ENCODE measurements at regions not wholly inside any gene's neighbourhood (a gene's known extent, or its start where the extent isn't known, plus 50 kb on each side); places are given as distances from the start of the nearest gene placed in this dataset.

- DNase-seq (ENCODE audit: low read depth): no peak
Measured at GRCh38 chr10:43818687-43819086, 170.0 kb upstream of the ZNF32 start.

DNA sequence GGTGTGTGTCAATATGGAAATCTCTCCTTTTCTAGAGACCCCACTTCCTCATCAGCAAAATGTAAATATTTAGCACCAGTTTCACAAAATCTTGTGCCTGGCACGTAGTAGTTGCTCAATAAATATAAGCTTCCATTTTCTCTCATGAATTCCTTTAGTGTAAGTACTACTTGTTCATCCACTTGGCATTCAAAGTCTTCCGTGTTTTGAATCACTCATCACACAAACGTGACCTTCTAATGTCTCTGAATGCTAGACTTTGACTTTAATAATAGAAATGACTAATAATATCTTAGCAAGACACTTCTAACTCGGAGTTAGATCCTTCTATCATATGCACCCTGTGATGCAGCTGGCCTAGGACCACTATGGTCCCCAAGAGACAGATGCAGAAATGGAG is 168.7 kb upstream of the ZNF32 start:
- no peak for DNase-seq (ENCODE audit: low read depth)

GRCh38 chr10:43816351-43817321 is 168.0 kb upstream of the ZNF32 start:
- DNase-seq (ENCODE audit: low read depth): peak; percentile 51

- no peak for DNase-seq (ENCODE audit: low read depth)
Measured at GRCh38 chr10:43815181-43815885, 166.7 kb upstream of the ZNF32 start.

DNA sequence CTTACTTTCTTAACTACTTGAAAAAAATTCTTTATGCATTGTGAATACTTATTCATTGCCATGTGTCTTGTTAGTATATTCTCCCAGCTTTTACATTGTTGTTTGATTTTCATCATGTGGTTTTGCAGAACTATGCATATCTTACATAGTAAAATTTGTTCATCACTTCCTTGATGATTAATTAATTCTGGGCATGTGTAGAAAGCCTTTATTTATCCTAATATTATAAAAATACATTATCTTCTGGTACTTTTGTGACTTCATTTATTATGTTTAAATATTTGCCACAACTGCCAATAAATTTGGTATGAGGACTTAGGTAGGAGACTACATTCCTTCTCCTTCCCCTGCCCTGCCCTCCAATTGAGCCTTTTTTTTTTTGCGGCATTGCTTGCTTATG is 166.0 kb upstream of the ZNF32 start:
- DNase-seq (ENCODE audit: low read depth): no peak

DNA sequence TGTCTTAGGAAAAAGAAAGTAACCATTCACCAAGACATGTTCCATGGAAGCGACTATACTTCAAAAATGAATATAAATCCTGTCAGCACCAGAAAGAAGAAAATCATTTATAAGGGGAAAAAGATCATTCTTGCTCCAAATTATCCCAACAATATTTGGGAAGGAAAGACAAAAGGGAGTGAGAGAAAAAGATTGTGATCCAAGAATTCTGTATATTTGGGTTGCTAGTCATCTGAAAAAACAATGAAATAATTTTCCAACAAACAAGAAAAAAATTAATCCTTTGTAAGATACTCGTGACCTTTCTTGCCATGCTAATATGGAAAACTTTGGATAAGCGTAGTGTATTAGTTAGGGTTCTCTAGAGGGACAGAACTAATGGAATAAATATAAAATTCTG is 163.2 kb upstream of the ZNF32 start:
- DNase-seq (ENCODE audit: low read depth): no peak

DNA sequence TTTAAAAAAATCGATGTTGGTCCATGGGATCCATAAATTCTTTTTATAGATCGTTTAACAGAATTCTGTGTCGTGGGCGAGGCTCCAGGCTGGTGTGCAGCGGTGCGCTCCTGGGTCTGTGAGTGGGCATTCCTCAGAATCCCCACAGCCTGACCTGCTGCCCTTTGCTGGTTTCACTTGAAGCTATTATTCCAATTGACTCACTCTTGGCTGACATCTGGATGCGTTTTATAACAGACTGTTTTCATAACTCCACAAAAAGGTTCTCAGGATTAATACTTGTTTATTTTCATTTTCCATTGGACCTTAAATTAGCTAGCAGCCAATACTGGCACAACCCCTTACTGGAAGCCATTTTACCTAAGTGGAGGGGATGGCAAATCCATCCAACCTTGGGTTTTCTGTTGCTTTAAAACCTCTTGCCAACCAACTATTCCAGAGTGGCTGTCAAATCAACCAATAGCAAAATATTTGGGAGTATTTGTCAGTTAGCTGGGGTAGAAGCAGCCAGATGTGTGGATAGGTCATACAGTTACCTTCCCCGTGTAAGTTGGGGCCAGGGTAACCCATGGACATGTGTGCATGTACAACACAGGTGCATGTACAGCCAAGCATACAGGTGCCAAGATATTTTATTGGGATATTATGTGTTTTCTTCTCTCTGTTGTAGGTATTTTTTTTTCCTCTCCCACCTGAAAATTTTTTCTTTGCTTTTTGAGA is 160.7 kb upstream of the ZNF32 start:
- no peak for DNase-seq (ENCODE audit: low read depth)

DNA sequence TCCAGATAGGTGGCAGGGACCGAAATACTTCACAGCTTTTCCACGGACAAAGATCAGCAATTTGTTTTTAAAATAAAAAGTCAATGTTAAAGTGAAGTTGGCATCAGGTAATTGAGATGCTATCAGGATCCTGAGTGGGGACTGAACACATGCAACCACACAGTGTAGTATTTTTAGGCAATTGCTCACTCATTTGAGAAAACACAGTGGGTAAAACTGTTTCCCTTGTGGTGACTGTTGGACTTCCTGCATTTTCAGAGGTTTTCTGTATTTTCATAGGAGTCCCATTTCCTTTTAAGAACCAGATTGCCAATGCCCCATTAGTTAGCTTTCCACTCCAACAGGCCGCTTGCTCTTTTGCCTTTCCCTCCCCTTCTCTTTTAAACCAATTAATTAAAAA is 159.5 kb upstream of the ZNF32 start:
- no peak for DNase-seq (ENCODE audit: low read depth)

DNA sequence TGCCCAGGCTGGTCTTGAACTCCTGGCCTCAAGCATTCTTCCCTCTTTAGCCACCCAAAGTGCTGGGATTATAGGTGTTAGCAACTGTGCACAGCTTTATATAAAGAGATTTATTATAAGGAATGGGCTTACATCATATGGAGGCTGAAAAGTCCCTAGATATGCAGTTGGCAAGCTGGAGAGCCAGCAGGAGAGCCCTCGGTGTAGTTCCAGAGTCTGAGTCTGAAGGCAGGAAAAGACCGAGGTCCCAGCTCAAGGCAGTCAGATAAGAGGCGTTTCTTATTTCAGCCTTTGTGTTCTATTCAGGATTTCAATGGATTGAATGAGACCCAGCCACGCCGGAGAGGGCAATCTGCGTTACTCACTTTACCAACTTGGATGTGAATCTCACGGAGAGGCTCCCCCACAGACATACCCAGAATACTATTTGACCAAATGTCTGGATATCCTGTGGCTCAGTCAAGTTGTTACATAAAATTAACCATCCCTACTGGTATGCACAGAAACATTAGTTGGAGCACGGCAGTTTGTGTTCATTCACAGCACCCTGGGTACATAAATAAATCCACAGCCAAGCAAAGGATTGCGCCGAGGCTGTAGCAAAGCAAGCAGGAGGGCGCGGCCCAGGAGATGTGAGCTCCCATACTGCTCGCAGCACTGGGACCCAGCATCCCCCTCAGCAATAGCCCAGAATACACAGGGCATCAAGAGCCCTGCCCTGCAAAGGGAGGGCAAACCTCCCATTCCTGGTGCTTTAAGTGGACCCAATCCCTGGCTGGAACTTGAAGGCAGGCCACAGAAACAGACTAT is 158.4 kb upstream of the ZNF32 start:
- DNase-seq (ENCODE audit: low read depth): no peak

DNA sequence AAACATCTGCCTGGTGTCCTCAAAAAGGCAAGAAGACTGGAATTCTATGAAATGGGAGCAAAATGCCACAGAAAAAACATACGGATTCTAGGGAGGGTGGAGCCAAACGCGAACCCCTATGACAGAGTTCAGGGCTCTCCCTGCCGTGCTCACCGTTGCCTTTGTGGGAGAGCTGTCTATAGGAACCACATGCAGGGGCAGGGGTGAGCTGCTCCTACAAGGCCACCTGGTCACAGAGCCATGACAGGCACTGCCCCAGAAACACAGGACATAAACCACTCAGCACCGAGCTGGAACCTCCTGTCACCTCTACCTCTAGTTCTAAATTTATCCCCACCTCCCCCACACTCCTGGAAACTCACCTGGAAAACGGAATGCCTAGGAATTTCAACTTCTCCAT is 155.1 kb upstream of the ZNF32 start:
- DNase-seq (ENCODE audit: low read depth): no peak

- DNase-seq (ENCODE audit: low read depth): no peak
Measured at GRCh38 chr10:43802988-43803696, 154.5 kb upstream of the ZNF32 start.

GRCh38 chr10:43801626-43802025 is 152.9 kb upstream of the ZNF32 start:
- no peak for DNase-seq (ENCODE audit: low read depth)

GRCh38 chr10:43801140-43801539 is 152.5 kb upstream of the ZNF32 start:
- DNase-seq (ENCODE audit: low read depth): no peak

DNA sequence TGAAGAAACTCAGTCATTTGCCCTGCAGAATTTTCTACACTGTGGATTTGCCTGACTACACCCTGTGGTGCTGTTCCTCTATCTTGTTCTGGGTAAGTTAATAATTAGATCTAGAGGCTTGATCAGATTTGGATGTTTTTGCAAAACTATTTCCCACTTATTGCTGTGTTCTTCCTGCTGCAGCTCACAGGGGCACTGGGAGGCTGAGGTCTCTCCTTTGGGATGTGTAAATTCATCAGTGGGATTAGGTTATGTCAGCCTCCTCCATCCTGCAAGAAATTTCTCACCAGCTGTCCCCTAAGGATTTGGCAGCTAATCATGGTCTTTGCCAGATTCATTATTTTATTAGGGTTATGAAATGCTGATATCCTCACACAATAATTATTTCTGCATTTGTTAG is 148.1 kb upstream of the ZNF32 start:
- no peak for DNase-seq (ENCODE audit: low read depth)

DNA sequence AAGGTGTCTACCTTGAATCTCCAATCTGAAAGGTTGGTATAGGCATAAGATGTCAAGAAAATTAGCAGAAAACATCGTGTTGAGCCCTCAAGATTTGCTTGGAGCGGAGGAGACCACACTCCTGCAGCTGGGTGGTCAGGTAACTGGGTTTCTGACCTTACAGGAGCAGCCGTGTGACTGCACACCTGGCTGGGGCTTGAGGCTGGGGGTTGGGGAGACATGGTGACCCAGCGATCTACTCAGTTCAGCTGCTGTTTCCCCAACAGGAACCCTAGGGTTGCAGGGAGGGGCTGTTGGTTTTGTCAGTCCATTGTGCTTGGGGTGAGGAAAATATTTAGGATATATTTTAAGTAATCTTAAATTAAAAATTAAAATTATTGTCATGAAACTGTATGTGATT is 147.0 kb upstream of the ZNF32 start:
- no peak for DNase-seq (ENCODE audit: low read depth)

DNA sequence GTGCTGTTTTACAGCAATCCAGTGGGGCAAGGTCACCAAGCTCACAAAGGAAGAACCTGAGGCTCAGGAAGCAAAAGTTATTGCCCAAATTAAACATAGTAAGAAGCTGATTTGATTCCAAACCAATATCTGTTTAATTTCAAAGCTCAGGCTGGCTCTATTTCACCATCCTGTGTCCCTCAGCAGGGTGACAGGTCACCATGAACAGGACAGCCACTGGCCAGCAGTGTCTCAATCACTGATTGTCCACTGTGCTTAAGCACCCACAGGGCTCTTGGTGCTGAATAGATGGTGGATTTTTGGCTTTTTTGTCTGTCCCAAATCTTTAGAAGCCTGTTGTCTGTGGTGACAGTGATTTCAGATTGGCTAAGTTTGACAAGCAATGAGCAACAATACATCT is 146.4 kb upstream of the ZNF32 start:
- DNase-seq (ENCODE audit: low read depth): no peak

GRCh38 chr10:43794181-43794815 is 145.6 kb upstream of the ZNF32 start:
- DNase-seq (ENCODE audit: low read depth): no peak

DNA sequence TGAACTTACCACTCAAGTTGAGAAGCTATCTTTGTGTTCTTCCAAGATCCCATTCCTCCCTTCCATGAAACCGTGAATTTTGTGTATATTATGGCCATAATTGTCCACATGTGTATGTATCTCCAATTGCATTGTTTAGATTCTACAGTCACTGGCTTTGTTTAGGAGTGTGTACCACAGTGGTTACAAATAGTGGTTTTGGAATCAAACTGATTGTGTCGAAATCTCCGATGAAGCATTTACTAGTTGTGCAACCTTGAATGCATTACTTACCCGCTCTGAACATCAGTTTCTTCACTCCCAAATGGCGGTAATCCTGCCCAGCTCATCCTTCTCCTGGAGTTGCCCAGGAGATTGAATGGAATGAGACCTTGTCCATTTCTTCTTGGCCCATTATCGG is 145.0 kb upstream of the ZNF32 start:
- no peak for DNase-seq (ENCODE audit: low read depth)

DNA sequence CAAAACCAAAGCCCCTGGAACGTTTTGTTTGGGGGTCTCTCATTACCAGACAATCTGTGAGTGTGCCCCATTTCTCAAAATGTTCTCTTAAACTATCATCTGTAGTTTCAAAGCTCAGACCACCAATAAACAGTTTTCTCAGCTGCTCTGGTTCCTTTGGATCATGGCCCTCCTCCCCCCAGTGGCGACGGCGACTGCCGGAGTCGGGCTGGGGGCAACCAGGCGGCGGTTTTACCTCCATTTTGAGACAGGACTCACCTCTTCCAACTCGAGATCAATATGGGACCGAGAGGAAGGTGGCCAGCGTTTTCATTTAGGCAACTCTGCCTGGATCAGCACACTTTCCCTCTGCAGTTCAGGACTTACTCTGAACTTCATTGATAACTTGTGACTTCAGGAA is 141.5 kb upstream of the ZNF32 start:
- no peak for DNase-seq (ENCODE audit: low read depth)

DNA sequence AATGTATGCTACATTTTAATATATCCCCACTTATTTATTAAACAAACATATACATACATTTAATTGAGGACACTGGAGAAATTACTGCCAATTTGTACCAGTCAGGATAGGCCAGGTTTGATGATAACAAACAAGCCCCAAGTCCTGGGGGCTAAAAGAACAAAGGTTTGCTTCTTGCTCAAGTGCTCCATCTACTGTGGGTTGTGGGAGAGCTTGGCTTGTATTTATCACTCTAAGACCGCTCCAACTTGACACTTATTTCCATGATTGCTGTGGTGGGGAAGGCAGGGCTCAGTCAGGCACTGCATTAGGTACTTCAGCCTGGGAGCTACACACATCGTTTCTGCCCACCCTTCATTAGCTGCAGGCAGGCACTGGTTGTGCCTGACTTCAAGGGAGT is 136.6 kb upstream of the ZNF32 start:
- DNase-seq (ENCODE audit: low read depth): no peak

DNA sequence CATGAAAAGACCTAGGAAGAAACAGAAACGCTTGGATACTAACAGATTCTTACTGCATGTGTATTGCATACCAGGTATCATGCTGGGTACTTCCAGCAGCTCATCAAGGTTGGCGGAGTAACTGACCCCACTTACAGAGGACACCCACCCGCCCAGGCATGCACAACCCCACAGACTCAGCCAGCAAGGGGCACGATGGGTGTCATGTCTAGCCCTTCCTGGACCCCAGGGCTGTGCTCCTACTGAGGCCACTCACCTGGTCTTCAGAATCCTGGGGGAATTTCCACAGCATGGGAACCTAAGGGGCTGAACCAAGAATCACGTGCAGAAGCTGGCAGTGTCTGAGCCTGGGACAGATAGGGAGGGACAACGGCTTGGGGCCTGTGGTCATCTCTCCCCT is 134.1 kb upstream of the ZNF32 start:
- no peak for DNase-seq (ENCODE audit: low read depth)
